H9 (cell line): ENCODE measurements at regions not wholly inside any gene's neighbourhood (a gene's known extent, or its start where the extent isn't known, plus 50 kb on each side); places are given as distances from the start of the nearest gene placed in this dataset.

Source experiments
- DNase-seq: peaks from one replicate; pipeline ENCODE4 v3.0.0-alpha.2; 2017
- H2AFZ ChIP-seq: one replicate; pipeline ENCODE4 v1.6.1; 2013; ENCODE audit warnings: mild to moderate bottlenecking, low read length, control low read depth, moderate library complexity
- H2AK5ac ChIP-seq: 2 replicates; pipeline ENCODE4 v1.6.1; 2013; ENCODE audit warnings: low read length, control low read depth, mixed read lengths; ENCODE audit not compliant: insufficient read length
- H2BK120ac ChIP-seq: one replicate; pipeline ENCODE4 v1.6.1; 2013; ENCODE audit warnings: low read depth, mild to moderate bottlenecking, low read length, control low read depth, inconsistent platforms; ENCODE audit not compliant: poor library complexity, severe bottlenecking
- H2BK12ac ChIP-seq: 2 replicates; pipeline ENCODE4 v1.6.1; 2013; ENCODE audit warnings: low read length, control low read depth, mixed read lengths, low read depth; ENCODE audit not compliant: insufficient read length
- H2BK15ac ChIP-seq: 2 replicates; pipeline ENCODE4 v1.6.1; 2013; ENCODE audit warnings: low read depth, low read length, control low read depth
- H2BK20ac ChIP-seq: one replicate; pipeline ENCODE4 v1.6.1; 2013; ENCODE audit warnings: low read depth, mild to moderate bottlenecking, low read length, control low read depth, inconsistent platforms; ENCODE audit not compliant: poor library complexity, severe bottlenecking
- H2BK5ac ChIP-seq: 2 replicates; pipeline ENCODE4 v1.6.1; 2013; ENCODE audit warnings: low read length, control low read depth, mixed read lengths; ENCODE audit not compliant: insufficient read length
- H3K14ac ChIP-seq: 2 replicates; pipeline ENCODE4 v1.6.1; 2013; ENCODE audit warnings: low read length, control low read depth; ENCODE audit not compliant: insufficient read depth
- H3K18ac ChIP-seq: 2 replicates; pipeline ENCODE4 v1.6.1; 2013; ENCODE audit warnings: low read depth, mild to moderate bottlenecking, mixed read lengths, low read length, control low read depth; ENCODE audit not compliant: insufficient read length
- H3K23ac ChIP-seq: 2 replicates; pipeline ENCODE4 v1.6.1; 2013; ENCODE audit warnings: low read length, control low read depth, mixed read lengths, low read depth; ENCODE audit not compliant: insufficient read length
- H3K23me2 ChIP-seq: 2 replicates; pipeline ENCODE4 v1.6.1; 2013; ENCODE audit warnings: low read depth, mild to moderate bottlenecking, mixed read lengths, low read length, control low read depth; ENCODE audit not compliant: insufficient read length, poor library complexity, severe bottlenecking
- H3K27ac ChIP-seq: 2 replicates; pipeline ENCODE4 v1.5.1; 2013; ENCODE audit warnings: low read length, control low read depth, mixed read lengths, low read depth; ENCODE audit not compliant: insufficient read length
- H3K27me3 ChIP-seq: 2 replicates; pipeline ENCODE4 v1.6.1; 2013; ENCODE audit warnings: low read length, control low read depth, inconsistent platforms; ENCODE audit not compliant: insufficient read depth
- H3K4ac ChIP-seq: 2 replicates; pipeline ENCODE4 v1.6.1; 2013; ENCODE audit warnings: low read depth, mild to moderate bottlenecking, control low read depth, inconsistent platforms, low read length, moderate library complexity
- H3K4me1 ChIP-seq: 2 replicates; pipeline ENCODE4 v1.6.1; 2013; ENCODE audit warnings: low read length, control low read depth, inconsistent platforms; ENCODE audit not compliant: insufficient read depth
- H3K4me2 ChIP-seq: 2 replicates; pipeline ENCODE4 v1.6.1; 2013; ENCODE audit warnings: low read length, control low read depth, mixed read lengths; ENCODE audit not compliant: insufficient read length, insufficient read depth
- H3K56ac ChIP-seq: 2 replicates; pipeline ENCODE4 v1.6.1; 2013; ENCODE audit warnings: low read depth, mild to moderate bottlenecking, mixed read lengths, low read length, control low read depth; ENCODE audit not compliant: insufficient read length
- H3K79me1 ChIP-seq: 2 replicates; pipeline ENCODE4 v1.6.1; 2013; ENCODE audit warnings: low read depth, mild to moderate bottlenecking, moderate library complexity, low read length, control low read depth, inconsistent platforms; ENCODE audit not compliant: insufficient read depth, poor library complexity, severe bottlenecking
- H3K79me2 ChIP-seq: 2 replicates; pipeline ENCODE4 v1.6.1; 2013; ENCODE audit warnings: low read length, control low read depth, inconsistent platforms; ENCODE audit not compliant: insufficient read depth
- H3K9ac ChIP-seq: 2 replicates; pipeline ENCODE4 v1.6.1; 2013; ENCODE audit warnings: low read length, control low read depth, mixed read lengths; ENCODE audit not compliant: insufficient read length; ENCODE audit errors: extremely low read depth
- H3K9me3 ChIP-seq: one replicate; pipeline ENCODE4 v1.6.1; 2013; ENCODE audit warnings: low read depth, low read length, inconsistent platforms; ENCODE audit not compliant: control insufficient read depth
- H3T11ph ChIP-seq: one replicate; pipeline ENCODE4 v1.6.1; 2013; ENCODE audit warnings: mild to moderate bottlenecking, low read length, control low read depth, inconsistent platforms
- H4K20me1 ChIP-seq: one replicate; pipeline ENCODE4 v1.6.1; 2013; ENCODE audit not compliant: control insufficient read depth, insufficient read length, insufficient read depth
- H4K5ac ChIP-seq: 2 replicates; pipeline ENCODE4 v1.6.1; 2013; ENCODE audit warnings: low read depth, mild to moderate bottlenecking, mixed read lengths, low read length, control low read depth; ENCODE audit not compliant: insufficient read length
- H4K8ac ChIP-seq: replicated peaks from 2 replicates; pipeline ENCODE4 v1.6.1; 2013; ENCODE audit warnings: low read length, control low read depth, mixed read lengths, low read depth; ENCODE audit not compliant: insufficient read length
- H4K91ac ChIP-seq: 2 replicates; pipeline ENCODE4 v1.6.1; 2013; ENCODE audit warnings: low read depth, mild to moderate bottlenecking, moderate library complexity, mixed read lengths, low read length, control low read depth; ENCODE audit not compliant: insufficient read length
- H3K27ac Mint-ChIP-seq, 3 experiments: 2 replicates in 2 of 3; 3 replicates in 1 of 3; pipeline ENCODE4 v1.8.0; 2020 to 2021; ENCODE audit warnings: mixed read lengths in 3 of 3, mild to moderate bottlenecking in 1 of 3, moderate library complexity in 1 of 3
- H3K27me3 Mint-ChIP-seq: 2 replicates; pipeline ENCODE4 v1.8.0; 2021; ENCODE audit warnings: low read depth, mild to moderate bottlenecking, moderate library complexity, mixed read lengths
- H3K36me3 Mint-ChIP-seq, 3 experiments: 2 replicates in 2 of 3; 3 replicates in 1 of 3; pipeline ENCODE4 v1.8.0; 2020 to 2021; ENCODE audit warnings: low read depth in 3 of 3, mixed read lengths in 3 of 3; ENCODE audit not compliant: insufficient read depth in 1 of 3
- H3K4me1 Mint-ChIP-seq, 2 experiments: 2 replicates each; pipeline ENCODE4 v1.8.0; 2020; ENCODE audit warnings: mixed read lengths in 2 of 2
- H3K4me3 Mint-ChIP-seq, 2 experiments: 2 replicates in 1 of 2; 3 replicates in 1 of 2; pipeline ENCODE4 v1.8.0; 2020 to 2021; ENCODE audit warnings: mild to moderate bottlenecking in 2 of 2, mixed read lengths in 2 of 2, moderate library complexity in 1 of 2
- H3K9me3 Mint-ChIP-seq, 2 experiments: 2 replicates in 1 of 2; 3 replicates in 1 of 2; pipeline ENCODE4 v1.8.0; 2020; ENCODE audit warnings: mild to moderate bottlenecking in 2 of 2, mixed read lengths in 2 of 2, moderate library complexity in 1 of 2
- whole genome bisulfite sequencing: extraction: QIAGEN DNeasy Blood & Tissue Kit; methylation state at CpG from one replicate; pipeline ENCODE4 v1.1.7; 2013; ENCODE audit warnings: missing lambda C conversion rate, low lambda C conversion rate, mixed read lengths; ENCODE audit not compliant: insufficient read length; ENCODE audit errors: extremely low coverage; 5-methylcytosine and 5-hydroxymethylcytosine counted together
- TF ChIP-seq, protein P1 (sequence below): fragments of 200-600 bp; sonication (generic); conservative IDR thresholded peaks from 3 replicates; pipeline ENCODE4 v1.8.0; 2021; ENCODE audit warnings: antibody characterized with exemption, mild to moderate bottlenecking

GRCh38 chr3:159209459-159209858, 407.6 kb downstream of the MFSD1 start:
- no peak overlapping the region for H4K5ac ChIP-seq
- no peaks in the 10 kb centered on the region for H3K27me3 ChIP-seq
- no peak overlapping the region for H2BK12ac ChIP-seq
- WGBS, result no CpG with 5 or more reads among the region's 4 CpGs
- no peak overlapping the region for H2BK20ac ChIP-seq
- no peaks in the 10 kb centered on the region for H3K23me2 ChIP-seq
- H3K14ac ChIP-seq, result no peak overlapping the region
- no peak overlapping the region for H3K4me2 ChIP-seq
- H3K79me1 ChIP-seq, result no peaks in the 10 kb centered on the region
- H3K23ac ChIP-seq, result no peak overlapping the region
- TF ChIP-seq, protein P1, sequence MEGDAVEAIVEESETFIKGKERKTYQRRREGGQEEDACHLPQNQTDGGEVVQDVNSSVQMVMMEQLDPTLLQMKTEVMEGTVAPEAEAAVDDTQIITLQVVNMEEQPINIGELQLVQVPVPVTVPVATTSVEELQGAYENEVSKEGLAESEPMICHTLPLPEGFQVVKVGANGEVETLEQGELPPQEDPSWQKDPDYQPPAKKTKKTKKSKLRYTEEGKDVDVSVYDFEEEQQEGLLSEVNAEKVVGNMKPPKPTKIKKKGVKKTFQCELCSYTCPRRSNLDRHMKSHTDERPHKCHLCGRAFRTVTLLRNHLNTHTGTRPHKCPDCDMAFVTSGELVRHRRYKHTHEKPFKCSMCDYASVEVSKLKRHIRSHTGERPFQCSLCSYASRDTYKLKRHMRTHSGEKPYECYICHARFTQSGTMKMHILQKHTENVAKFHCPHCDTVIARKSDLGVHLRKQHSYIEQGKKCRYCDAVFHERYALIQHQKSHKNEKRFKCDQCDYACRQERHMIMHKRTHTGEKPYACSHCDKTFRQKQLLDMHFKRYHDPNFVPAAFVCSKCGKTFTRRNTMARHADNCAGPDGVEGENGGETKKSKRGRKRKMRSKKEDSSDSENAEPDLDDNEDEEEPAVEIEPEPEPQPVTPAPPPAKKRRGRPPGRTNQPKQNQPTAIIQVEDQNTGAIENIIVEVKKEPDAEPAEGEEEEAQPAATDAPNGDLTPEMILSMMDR, result no peak
- no peak overlapping the region for H3K18ac ChIP-seq
- H2BK15ac ChIP-seq, result no peak overlapping the region
- H2AK5ac ChIP-seq, result no peak overlapping the region
- no peak overlapping the region for H2BK120ac ChIP-seq
- H3K4me1 Mint-ChIP-seq, result no peaks in the 10 kb centered on the region
- no peak overlapping the region for H4K91ac ChIP-seq
- no peak overlapping the region for H2AFZ ChIP-seq
- H3K79me2 ChIP-seq, result no peaks in the 10 kb centered on the region
- no peaks in the 10 kb centered on the region for H3K9me3 ChIP-seq
- peaks cover 0 to 3% (median 1%) of the 10 kb centered on the region in 3 experiments; a peak in 2 of 7 replicates for H3K36me3 Mint-ChIP-seq
- peaks cover 4 to 7% of the 10 kb centered on the region in 2 experiments for H3K9me3 Mint-ChIP-seq
- H4K8ac ChIP-seq, result no peak overlapping the region
- no peak for DNase-seq
- H3K56ac ChIP-seq, result no peak overlapping the region
- H3K4me1 ChIP-seq, result no peaks in the 10 kb centered on the region
- no peak overlapping the region for H3K27ac Mint-ChIP-seq
- no peak overlapping the region for H3T11ph ChIP-seq
- no peak overlapping the region for H3K4me3 Mint-ChIP-seq
- no peak overlapping the region for H2BK5ac ChIP-seq
- H3K27ac ChIP-seq, result no peak overlapping the region
- no peaks in the 10 kb centered on the region; the same call in 1 of the 2 replicates for H3K27me3 Mint-ChIP-seq
- no peaks in the 10 kb centered on the region for H4K20me1 ChIP-seq
- H3K9ac ChIP-seq, result no peak overlapping the region
- H3K4ac ChIP-seq, result no peak overlapping the region
